ENCODE measurements at regions not wholly inside any gene's neighbourhood (a gene's known extent, or its start where the extent isn't known, plus 50 kb on each side); places are given as distances from the start of the nearest gene placed in this dataset.

GRCh38 chr5:121086671-121087070 lies 622.6 kb downstream of the PRR16 start (continued):
- TF ChIP-seq CTCF (IDR thresholded peaks at IDR 0.05 in 2 of 3, conservative IDR thresholded peaks at IDR 0.05 in 1 of 3; ENCODE audit: borderline replicate concordance in 1 of 3, insufficient read depth in 1 of 3, low read depth in 2 of 3, low read length in 2 of 3) (no peak), CBX3 (IDR thresholded peaks at IDR 0.05; ENCODE audit: low read depth) (no peak), ELF1 (IDR thresholded peaks at IDR 0.05; ENCODE audit: borderline replicate concordance, low read depth) (no peak), POLR2A (IDR thresholded peaks at IDR 0.05; ENCODE audit: borderline replicate concordance, extremely low read depth, insufficient read depth, insufficient read length) (no peak), CEBPB (IDR thresholded peaks at IDR 0.05; ENCODE audit: low read depth) (no peak), SIN3A (IDR thresholded peaks at IDR 0.05; ENCODE audit: low read depth) (no peak), ATF3 (IDR thresholded peaks at IDR 0.05) (no peak)

GRCh38 chr5:121087560-121087959 lies 623.5 kb downstream of the PRR16 start:
- no peaks in the 10 kb centered on the region for H3K36me3 ChIP-seq (ENCODE audit: control insufficient read depth in 1 of 2, insufficient read depth in 2 of 2, low read length in 2 of 2)
- no peak overlapping the region for H3K9ac ChIP-seq (ENCODE audit: low read length)
- H3K9me2 ChIP-seq (ENCODE audit: insufficient read depth), result no peaks in the 10 kb centered on the region
- no peaks in the 10 kb centered on the region for H4K20me1 ChIP-seq (ENCODE audit: insufficient read depth)
- no peaks in the 10 kb centered on the region for H3K79me2 ChIP-seq (ENCODE audit: insufficient read depth, low read length)
- no TSS peak for BruUV-seq (replicated peaks)
- H3K27ac ChIP-seq (ENCODE audit: low read depth, low read length), result no peak overlapping the region
- no peaks in the 10 kb centered on the region for H3K27me3 ChIP-seq (ENCODE audit: insufficient read depth, low read length)
- no peak overlapping the region for H3K4me2 ChIP-seq (ENCODE audit: low read length)
- CTCF ChIA-PET, result no interaction called here
- no peak overlapping the region for H3K4me3 ChIP-seq (replicated peaks in 1 of 2; ENCODE audit: low read depth in 1 of 2, low read length in 2 of 2)
- no peak overlapping the region for H2AFZ ChIP-seq (ENCODE audit: low read depth, low read length, poor library complexity, severe bottlenecking)
- DNase-seq (ENCODE audit: low read depth, low spot score), result no peak
- TF ChIP-seq CTCF (IDR thresholded peaks at IDR 0.05 in 2 of 3, conservative IDR thresholded peaks at IDR 0.05 in 1 of 3; ENCODE audit: borderline replicate concordance in 1 of 3, insufficient read depth in 1 of 3, low read depth in 2 of 3, low read length in 2 of 3), result no peak
- ATAC-seq, result no peak
- POLR2A ChIA-PET, result no interaction called here
- intact Hi-C loops (cut with micrococcal nuclease), result no loop called here
- H3K9me3 ChIP-seq (ENCODE audit: control insufficient read depth in 1 of 2, insufficient read depth in 1 of 2, low read depth in 1 of 2, low read length in 2 of 2), result no peaks in the 10 kb centered on the region
- RAD21 ChIA-PET (ENCODE audit: low non-redundant PET in 1 of 2, low total read pairs in 2 of 2, uncharacterized antibody in 2 of 2, unreplicated experiment in 2 of 2), result no interaction called here
- H3K4me1 ChIP-seq (ENCODE audit: control insufficient read depth in 1 of 2, insufficient read depth in 2 of 2, low read length in 2 of 2), result no peaks in the 10 kb centered on the region

Data from HCT116 (cell line).